Body of pancreas (tissue), 4 donors: ENCODE measurements at regions not wholly inside any gene's neighbourhood (a gene's known extent, or its start where the extent isn't known, plus 50 kb on each side); places are given as distances from the start of the nearest gene placed in this dataset.

Experiments
- ATAC-seq: fragments of 150-250 bp; one replicate; pipeline ENCODE4 v1.9.1; 2016
- DNase-seq, 4 donors: peaks; one replicate each; pipeline ENCODE4 v3.0.0-alpha.2; 2019
- H3K27ac ChIP-seq, 4 donors: fragments of 200-600 bp; sonication (generic); 1 replicate in 3 of 4; 2 replicates in 1 of 4; pipeline versions ENCODE4 v1.5.1 to v1.6.1; 2016 to 2019; ENCODE audit warnings: mild to moderate bottlenecking in 1 of 4, mixed read lengths in 1 of 4, moderate library complexity in 1 of 4
- H3K27me3 ChIP-seq, 2 donors: fragments of 200-600 bp; sonication (generic); one replicate each; pipeline ENCODE4 v1.6.0; 2016; ENCODE audit warnings: mild to moderate bottlenecking in 1 of 2
- H3K36me3 ChIP-seq, 2 donors: fragments of 200-600 bp; sonication (generic); replicated peaks in 1 of 2; 2 replicates each; pipeline ENCODE4 v1.5.1; 2016; ENCODE audit warnings: low read depth in 2 of 2; ENCODE audit not compliant: insufficient read depth in 1 of 2
- H3K4me1 ChIP-seq: fragments of 200-600 bp; sonication (generic); one replicate; pipeline ENCODE4 v1.6.0; 2016
- H3K4me3 ChIP-seq, 2 donors: fragments of 200-600 bp; sonication (generic); 1 replicate in 1 of 2; 2 replicates in 1 of 2; pipeline ENCODE4 v1.5.1; 2016 to 2019
- H3K9me3 ChIP-seq, 3 donors: fragments of 200-600 bp; sonication (generic); 1 replicate in 2 of 3; 2 replicates in 1 of 3; pipeline ENCODE4 v1.5.1; 2016
- POLR2A ChIP-seq, 3 donors: fragments of 450-650 bp; IDR thresholded peaks; one replicate each; pipeline ENCODE4 v1.6.1; 2016; ENCODE audit warnings: antibody characterized with exemption in 3 of 3, mild to moderate bottlenecking in 2 of 3
- WGBS, 2 donors: methylation state at CpG; one replicate each; pipeline ENCODE4 v1.1.5; 2017; 5-methylcytosine and 5-hydroxymethylcytosine counted together
- intact Hi-C: fragments of 100-400 bp; cut with DNase I; formaldehyde crosslinking; loops from one replicate; pipeline ENCODE4 v1.15.1; 2023
- TF ChIP-seq, protein P1 (sequence below), 7 experiments: fragments of 450-650 bp in 4 of 7; fragments of 200-600 bp in 3 of 7; sonication (generic) in 3 of 7; IDR thresholded peaks; one replicate each; pipeline ENCODE4 v1.5.1; 2016 to 2019; ENCODE audit warnings: antibody characterized with exemption in 7 of 7

- ATAC-seq (no peak), DNase-seq (no peak)
- Histone ChIP-seq H3K27ac (no peak overlapping the region), H3K36me3 (no peaks in the 10 kb centered on the region), H3K9me3 (no peaks in the 10 kb centered on the region), H3K4me1 (no peaks in the 10 kb centered on the region), H3K4me3 (no peak overlapping the region), H3K27me3 (no peaks in the 10 kb centered on the region)
- TF ChIP-seq, protein P1, sequence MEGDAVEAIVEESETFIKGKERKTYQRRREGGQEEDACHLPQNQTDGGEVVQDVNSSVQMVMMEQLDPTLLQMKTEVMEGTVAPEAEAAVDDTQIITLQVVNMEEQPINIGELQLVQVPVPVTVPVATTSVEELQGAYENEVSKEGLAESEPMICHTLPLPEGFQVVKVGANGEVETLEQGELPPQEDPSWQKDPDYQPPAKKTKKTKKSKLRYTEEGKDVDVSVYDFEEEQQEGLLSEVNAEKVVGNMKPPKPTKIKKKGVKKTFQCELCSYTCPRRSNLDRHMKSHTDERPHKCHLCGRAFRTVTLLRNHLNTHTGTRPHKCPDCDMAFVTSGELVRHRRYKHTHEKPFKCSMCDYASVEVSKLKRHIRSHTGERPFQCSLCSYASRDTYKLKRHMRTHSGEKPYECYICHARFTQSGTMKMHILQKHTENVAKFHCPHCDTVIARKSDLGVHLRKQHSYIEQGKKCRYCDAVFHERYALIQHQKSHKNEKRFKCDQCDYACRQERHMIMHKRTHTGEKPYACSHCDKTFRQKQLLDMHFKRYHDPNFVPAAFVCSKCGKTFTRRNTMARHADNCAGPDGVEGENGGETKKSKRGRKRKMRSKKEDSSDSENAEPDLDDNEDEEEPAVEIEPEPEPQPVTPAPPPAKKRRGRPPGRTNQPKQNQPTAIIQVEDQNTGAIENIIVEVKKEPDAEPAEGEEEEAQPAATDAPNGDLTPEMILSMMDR (IDR thresholded peaks at IDR 0.05): no peak
- TF ChIP-seq POLR2A (IDR thresholded peaks at IDR 0.05): no peak
- 76 to 80% methylated on average over 7 of the region's 7 CpGs for WGBS, 2 donors
- intact Hi-C loops: no loop called here
Measured at GRCh38 chr3:5563537-5564277, 376.2 kb downstream of the EDEM1 start.

- intact Hi-C loops: no loop called here
- 88 to 96% methylated on average over 2 of the region's 2 CpGs for WGBS, 2 donors
Measured at GRCh38 chr3:5564278-5564666, 376.8 kb downstream of the EDEM1 start.

DNA sequence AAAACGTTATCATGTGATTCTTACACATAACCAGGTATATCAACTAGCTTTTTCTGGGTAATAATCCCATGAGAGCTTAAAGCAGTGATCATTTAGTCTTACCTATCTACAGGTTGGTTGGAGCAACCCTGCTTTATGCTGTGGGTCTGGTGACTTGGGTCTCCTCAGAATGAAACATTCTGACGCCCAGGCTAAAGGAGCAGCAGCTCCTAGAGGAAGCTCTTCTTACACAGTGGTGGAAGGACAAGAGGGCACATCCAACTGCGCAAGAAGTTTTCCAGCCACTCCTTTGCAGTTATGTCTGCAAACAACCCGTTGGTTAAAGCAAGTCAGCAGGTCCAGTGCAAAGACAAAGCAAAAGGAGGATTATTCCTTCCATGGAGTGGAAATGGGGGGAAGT is 377.5 kb downstream of the EDEM1 start:
- intact Hi-C loops: no loop called here
- no peak overlapping the region for H3K4me3 ChIP-seq
- H3K4me1 ChIP-seq: no peaks in the 10 kb centered on the region
- H3K9me3 ChIP-seq: no peaks in the 10 kb centered on the region
- H3K27me3 ChIP-seq: no peaks in the 10 kb centered on the region
- WGBS, 2 donors: 38 to 44% methylated on average over 4 of the region's 4 CpGs
- no peaks in the 10 kb centered on the region for H3K36me3 ChIP-seq
- H3K27ac ChIP-seq: no peak overlapping the region
- DNase-seq: no peak
- TF ChIP-seq POLR2A (IDR thresholded peaks at IDR 0.05): no peak
- TF ChIP-seq, protein P1 (IDR thresholded peaks at IDR 0.05): no peak
- ATAC-seq: no peak

More at GRCh38 chr3:5564278-5564666, 376.8 kb downstream of the EDEM1 start:
- no peaks in the 10 kb centered on the region for H3K9me3 ChIP-seq
- H3K4me1 ChIP-seq: no peaks in the 10 kb centered on the region
- DNase-seq (no peak), ATAC-seq (no peak)
- no peak overlapping the region for H3K4me3 ChIP-seq
- H3K27me3 ChIP-seq: no peaks in the 10 kb centered on the region
- H3K27ac ChIP-seq: no peak overlapping the region
- no peaks in the 10 kb centered on the region for H3K36me3 ChIP-seq
- no peak for TF ChIP-seq POLR2A (IDR thresholded peaks at IDR 0.05)
- TF ChIP-seq, protein P1 (IDR thresholded peaks at IDR 0.05): no peak

GRCh38 chr3:5567113-5567512 is 379.6 kb downstream of the EDEM1 start:
- H3K4me1 ChIP-seq: no peaks in the 10 kb centered on the region
- intact Hi-C loops: no loop called here
- DNase-seq (no peak), ATAC-seq (no peak)
- TF ChIP-seq, protein P1 (IDR thresholded peaks at IDR 0.05): no peak
- no peak for TF ChIP-seq POLR2A (IDR thresholded peaks at IDR 0.05)
- H3K36me3 ChIP-seq: no peaks in the 10 kb centered on the region
- no peaks in the 10 kb centered on the region for H3K27me3 ChIP-seq
- H3K9me3 ChIP-seq: no peaks in the 10 kb centered on the region
- no peak overlapping the region for H3K4me3 ChIP-seq
- WGBS, 2 donors: 72 to 77% methylated on average over 2 of the region's 2 CpGs
- no peak overlapping the region for H3K27ac ChIP-seq

GRCh38 chr3:5568451-5568850 is 380.9 kb downstream of the EDEM1 start:
- ATAC-seq: no peak
- no peak for DNase-seq
- Histone ChIP-seq H3K27ac (no peak overlapping the region), H3K36me3 (no peaks in the 10 kb centered on the region), H3K4me1 (no peaks in the 10 kb centered on the region), H3K27me3 (no peaks in the 10 kb centered on the region), H3K9me3 (no peaks in the 10 kb centered on the region), H3K4me3 (no peak overlapping the region)
- 16 to 18% methylated on average over 5 of the region's 5 CpGs for WGBS, 2 donors
- TF ChIP-seq, protein P1 (IDR thresholded peaks at IDR 0.05): no peak
- TF ChIP-seq POLR2A (IDR thresholded peaks at IDR 0.05): no peak
- intact Hi-C loops: no loop called here
